IMR-90 (cell line): ENCODE measurements at regions not wholly inside any gene's neighbourhood (a gene's known extent, or its start where the extent isn't known, plus 50 kb on each side); places are given as distances from the start of the nearest gene placed in this dataset.

Experiments used
- ATAC-seq: fragments of 200-7000 bp; cut with Tn5 transposase; 2 replicates; pipeline ENCODE4 v1.9.1; 2020; ENCODE audit warnings: low read depth, mild to moderate bottlenecking, moderate library complexity
- BruUV-seq: library from RNA; stranded (reverse); fragments of 400-500 nt; replicated peaks from 2 replicates; lab custom pipeline; 2021; lab: Mats Ljungman, UMichigan
- CTCF ChIA-PET: fragments of 300-600 bp; formaldehyde crosslinking; extraction: SDS; loops from one replicate; lab custom pipeline; 2021; ENCODE audit warnings: antibody characterized with exemption; lab: Yijun Ruan, JAX
- POLR2A ChIA-PET: fragments of 300-600 bp; sonication (Branson Sonifier 250); formaldehyde crosslinking; loops from one replicate; lab custom pipeline; 2022; ENCODE audit warnings: antibody characterized with exemption; ENCODE audit not compliant: unreplicated experiment; lab: Charles Lee
- DNase-seq: peaks from one replicate; pipeline ENCODE4 v3.0.0; 2013
- H2AFZ ChIP-seq: replicated peaks from 2 replicates; pipeline ENCODE3; 2013; ENCODE audit warnings: low read length, mild to moderate bottlenecking; ENCODE audit not compliant: poor library complexity
- H2AK5ac ChIP-seq: 2 replicates; pipeline ENCODE4 v1.6.1; 2013; ENCODE audit warnings: low read depth, low read length, inconsistent platforms
- H2AK9ac ChIP-seq: replicated peaks from 2 replicates; pipeline ENCODE3; 2013; ENCODE audit warnings: mild to moderate bottlenecking, low read depth, low read length, moderate library complexity; ENCODE audit not compliant: poor library complexity
- H2BK120ac ChIP-seq: 2 replicates; pipeline ENCODE4 v1.6.1; 2013; ENCODE audit warnings: low read depth, low read length, inconsistent platforms
- H2BK15ac ChIP-seq: 3 replicates; pipeline ENCODE4 v1.6.1; 2013; ENCODE audit warnings: low read depth, low read length, inconsistent platforms
- H2BK20ac ChIP-seq: 2 replicates; pipeline ENCODE4 v1.6.1; 2013; ENCODE audit warnings: low read depth, mild to moderate bottlenecking, inconsistent platforms, low read length, moderate library complexity
- H2BK5ac ChIP-seq: 2 replicates; pipeline ENCODE4 v1.6.1; 2013; ENCODE audit warnings: mild to moderate bottlenecking, low read depth, low read length, inconsistent platforms; ENCODE audit not compliant: poor library complexity, severe bottlenecking
- H3K14ac ChIP-seq: replicated peaks from 2 replicates; pipeline ENCODE4 v1.6.1; 2013; ENCODE audit warnings: low read depth, low read length, inconsistent platforms
- H3K18ac ChIP-seq: 2 replicates; pipeline ENCODE4 v1.6.1; 2013; ENCODE audit warnings: low read depth, low read length, control low read depth
- H3K23ac ChIP-seq: 2 replicates; pipeline ENCODE4 v1.6.1; 2013; ENCODE audit warnings: low read depth, low read length, inconsistent platforms
- H3K27ac ChIP-seq: 2 replicates; pipeline ENCODE4 v1.5.1; 2013; ENCODE audit warnings: mild to moderate bottlenecking, control low read depth, low read length; ENCODE audit not compliant: insufficient read depth
- H3K27me3 ChIP-seq: 2 replicates; pipeline ENCODE4 v1.6.1; 2013; ENCODE audit warnings: low read length; ENCODE audit not compliant: control insufficient read depth, insufficient read depth
- H3K36me3 ChIP-seq: 2 replicates; pipeline ENCODE4 v1.6.1; 2013; ENCODE audit warnings: low read length, mixed read lengths; ENCODE audit not compliant: control insufficient read depth, insufficient read depth
- H3K4ac ChIP-seq: 2 replicates; pipeline ENCODE4 v1.6.1; 2013; ENCODE audit warnings: low read depth, low read length, inconsistent platforms
- H3K4me1 ChIP-seq: 2 replicates; pipeline ENCODE4 v1.6.1; 2013; ENCODE audit warnings: low read length, mixed read lengths; ENCODE audit not compliant: control insufficient read depth, insufficient read depth
- H3K4me2 ChIP-seq: 2 replicates; pipeline ENCODE4 v1.6.1; 2013; ENCODE audit warnings: low read depth, mild to moderate bottlenecking, control low read depth, low read length, moderate library complexity
- H3K4me3 ChIP-seq: 2 replicates; pipeline ENCODE4 v1.5.1; 2013; ENCODE audit warnings: low read depth, mild to moderate bottlenecking, control low read depth, low read length, moderate library complexity; ENCODE audit not compliant: insufficient read depth
- H3K56ac ChIP-seq: 2 replicates; pipeline ENCODE4 v1.6.1; 2013; ENCODE audit warnings: low read length, inconsistent platforms; ENCODE audit not compliant: insufficient read depth; ENCODE audit errors: extremely low read depth
- H3K79me1 ChIP-seq, 2 experiments: 2 replicates each; pipeline ENCODE4 v1.6.1; 2013; ENCODE audit warnings: low read length in 2 of 2, inconsistent platforms in 1 of 2, low read depth in 1 of 2
- H3K9ac ChIP-seq: 2 replicates; pipeline ENCODE4 v1.6.1; 2013; ENCODE audit warnings: low read depth, low read length, control low read depth
- H3K9me1 ChIP-seq: 2 replicates; pipeline ENCODE4 v1.6.1; 2013; ENCODE audit warnings: low read length, inconsistent platforms; ENCODE audit not compliant: insufficient read depth
- H3K9me3 ChIP-seq: 2 replicates; pipeline ENCODE4 v1.6.1; 2013; ENCODE audit warnings: low read length; ENCODE audit not compliant: control insufficient read depth, insufficient read depth
- H4K20me1 ChIP-seq: 2 replicates; pipeline ENCODE4 v1.6.1; 2013; ENCODE audit warnings: low read length, inconsistent platforms; ENCODE audit not compliant: insufficient read depth
- H4K5ac ChIP-seq: 2 replicates; pipeline ENCODE4 v1.6.1; 2013; ENCODE audit warnings: mild to moderate bottlenecking, low read depth, low read length, control low read depth
- H4K8ac ChIP-seq, 2 experiments: 2 replicates each; pipeline ENCODE4 v1.6.1; 2013; ENCODE audit warnings: low read depth in 2 of 2, low read length in 2 of 2, control low read depth in 1 of 2, inconsistent platforms in 1 of 2
- H4K91ac ChIP-seq: 2 replicates; pipeline ENCODE4 v1.6.1; 2013; ENCODE audit warnings: low read depth, low read length, inconsistent platforms; ENCODE audit not compliant: insufficient read depth
- BHLHE40 ChIP-seq: fragments of 150-350 bp; IDR thresholded peaks from 2 replicates; pipeline ENCODE4 v1.6.1; 2016; ENCODE audit warnings: mild to moderate bottlenecking, low read depth, low read length
- CEBPB ChIP-seq: IDR thresholded peaks from 2 replicates; pipeline ENCODE4 v1.6.1; 2012; ENCODE audit warnings: low read depth, low read length, improper control_type of control experiment
- CHD1 ChIP-seq: IDR thresholded peaks from 2 replicates; pipeline ENCODE4 v1.6.1; 2012; ENCODE audit warnings: low read depth, low read length, improper control_type of control experiment
- CTCF ChIP-seq: conservative IDR thresholded peaks from 2 replicates; pipeline ENCODE4 v1.5.1; 2012; ENCODE audit warnings: mild to moderate bottlenecking, low read depth, low read length, improper control_type of control experiment
- ELK1 ChIP-seq: fragments of 150-350 bp; IDR thresholded peaks from 2 replicates; pipeline ENCODE4 v1.6.1; 2016; ENCODE audit warnings: low read depth, mild to moderate bottlenecking, low read length, moderate library complexity, borderline replicate concordance
- FOS ChIP-seq: fragments of 150-350 bp; IDR thresholded peaks from 2 replicates; pipeline ENCODE4 v1.6.1; 2016; ENCODE audit warnings: low read depth, low read length
- MAFK ChIP-seq: IDR thresholded peaks from 2 replicates; pipeline ENCODE4 v1.6.1; 2012; ENCODE audit warnings: low read depth, low read length, improper control_type of control experiment
- MAZ ChIP-seq: IDR thresholded peaks from 2 replicates; pipeline ENCODE4 v1.6.1; 2012; ENCODE audit warnings: low read depth, mild to moderate bottlenecking, low read length, improper control_type of control experiment, moderate library complexity, borderline replicate concordance
- MXI1 ChIP-seq: IDR thresholded peaks from 2 replicates; pipeline ENCODE4 v1.6.1; 2012; ENCODE audit warnings: low read depth, mild to moderate bottlenecking, low read length, moderate library complexity, borderline replicate concordance
- NFE2L2 ChIP-seq: fragments of 150-350 bp; IDR thresholded peaks from 2 replicates; pipeline ENCODE4 v1.6.1; 2016; ENCODE audit warnings: low read depth, mild to moderate bottlenecking, low read length
- POLR2A ChIP-seq: IDR thresholded peaks from 2 replicates; pipeline ENCODE4 v1.6.1; 2012; ENCODE audit warnings: mild to moderate bottlenecking, low read depth, low read length
- RAD21 ChIP-seq: IDR thresholded peaks from 2 replicates; pipeline ENCODE4 v1.6.1; 2012; ENCODE audit warnings: low read length, improper control_type of control experiment
- RCOR1 ChIP-seq: IDR thresholded peaks from 2 replicates; pipeline ENCODE4 v1.6.1; 2012; ENCODE audit warnings: mild to moderate bottlenecking, low read length, improper control_type of control experiment; ENCODE audit not compliant: insufficient replicate concordance
- RFX5 ChIP-seq: IDR thresholded peaks from 2 replicates; pipeline ENCODE4 v1.8.0; 2012; ENCODE audit warnings: low read depth, mild to moderate bottlenecking, low read length, moderate library complexity
- SMC3 ChIP-seq: fragments of 150-350 bp; IDR thresholded peaks from 2 replicates; pipeline ENCODE4 v1.6.1; 2016; ENCODE audit warnings: low read depth, mild to moderate bottlenecking, antibody characterized with exemption, low read length, moderate library complexity
- USF2 ChIP-seq: fragments of 150-350 bp; IDR thresholded peaks from 2 replicates; pipeline ENCODE4 v1.6.1; 2017; ENCODE audit warnings: mild to moderate bottlenecking, antibody characterized with exemption, low read length, low read depth
- WGBS, 2 experiments: methylation state at CpG; one replicate each; pipeline versions ENCODE4 v1.1.5 to v1.1.7; 2013; ENCODE audit warnings: missing lambda C conversion rate in 2 of 2; ENCODE audit not compliant: insufficient read length in 1 of 2; ENCODE audit errors: extremely low coverage in 2 of 2; 5-methylcytosine and 5-hydroxymethylcytosine counted together
- dilution Hi-C: fragments of 300-500 bp; cut with HindIII; formaldehyde crosslinking; loops from one replicate; pipeline ENCODE4 v1.14.3; 2018; ENCODE audit warnings: low sequenced_read_pairs; ENCODE audit not compliant: unreplicated experiment
- in situ Hi-C: fragments of 300-500 bp; cut with MboI; formaldehyde crosslinking; loops from 3 replicates; pipeline ENCODE4 v1.14.3; 2019; ENCODE audit warnings: low sequenced_read_pairs, inconsistent platforms, mixed read lengths
- intact Hi-C: fragments of 100-400 bp; cut with micrococcal nuclease; formaldehyde crosslinking; loops from 2 replicates; pipeline ENCODE4 v1.10.0; 2022

- no peaks in the 10 kb centered on the region for H3K9me1 ChIP-seq
- CTCF ChIA-PET = no interaction called here
- H4K20me1 ChIP-seq = no peaks in the 10 kb centered on the region
- dilution Hi-C loops = no loop called here
- WGBS, 2 experiments = no CpG with 5 or more reads among the region's 2 CpGs
- H3K56ac ChIP-seq = no peak overlapping the region
- DNase-seq (no peak), ATAC-seq (no peak)
- H3K4me1 ChIP-seq = no peaks in the 10 kb centered on the region
- no peak overlapping the region for H3K4me2 ChIP-seq
- H3K27ac ChIP-seq = no peak overlapping the region
- no peak overlapping the region for H3K23ac ChIP-seq
- H2BK120ac ChIP-seq = no peak overlapping the region
- POLR2A ChIA-PET = no interaction called here
- H3K4ac ChIP-seq = no peak overlapping the region
- H3K9ac ChIP-seq = no peak overlapping the region
- H2AK9ac ChIP-seq = no peak overlapping the region
- no peaks in the 10 kb centered on the region for H3K27me3 ChIP-seq
- TF ChIP-seq RCOR1 (no peak), USF2 (no peak), CEBPB (no peak), POLR2A (no peak), CTCF (no peak), MXI1 (no peak), CHD1 (no peak), FOS (no peak), RFX5 (no peak), BHLHE40 (no peak), NFE2L2 (no peak), MAZ (no peak), ELK1 (no peak), MAFK (no peak), RAD21 (no peak), SMC3 (no peak)
- H3K36me3 ChIP-seq = no peaks in the 10 kb centered on the region
- no peak overlapping the region for H2AK5ac ChIP-seq
- no TSS peak for BruUV-seq
- H2BK20ac ChIP-seq = no peak overlapping the region
- no peak overlapping the region for H4K5ac ChIP-seq
- in situ Hi-C loops = no loop called here
- no peak overlapping the region for H3K4me3 ChIP-seq
- H3K14ac ChIP-seq = no peak overlapping the region
- H4K8ac ChIP-seq = no peak overlapping the region
- no peak overlapping the region for H4K91ac ChIP-seq
- no peak overlapping the region for H2AFZ ChIP-seq
- no peak overlapping the region for H2BK5ac ChIP-seq
- peaks cover 1% of the 10 kb centered on the region; the same call in 1 of the 2 replicates for H3K9me3 ChIP-seq
- no peak overlapping the region for H2BK15ac ChIP-seq
- intact Hi-C loops = no loop called here
- H3K18ac ChIP-seq = no peak overlapping the region
- no peaks in the 10 kb centered on the region for H3K79me1 ChIP-seq
Measured at GRCh38 chr3:163587342-163587741, 1491.0 kb downstream of the SI start.
